HG03025 (cell line): ENCODE measurements at regions not wholly inside any gene's neighbourhood (a gene's known extent, or its start where the extent isn't known, plus 50 kb on each side); places are given as distances from the start of the nearest gene placed in this dataset.
A peak's percentile ranks its signal among the peaks of the same experiment; 100 is the strongest.

Source experiments
- ATAC-seq: cut with Tn5 transposase; IDR thresholded peaks from one replicate; pipeline ENCODE4 v1.9.1; 2021; ENCODE audit warnings: mild to moderate bottlenecking, moderate library complexity; ENCODE audit not compliant: unreplicated experiment, low FRiP score

DNA sequence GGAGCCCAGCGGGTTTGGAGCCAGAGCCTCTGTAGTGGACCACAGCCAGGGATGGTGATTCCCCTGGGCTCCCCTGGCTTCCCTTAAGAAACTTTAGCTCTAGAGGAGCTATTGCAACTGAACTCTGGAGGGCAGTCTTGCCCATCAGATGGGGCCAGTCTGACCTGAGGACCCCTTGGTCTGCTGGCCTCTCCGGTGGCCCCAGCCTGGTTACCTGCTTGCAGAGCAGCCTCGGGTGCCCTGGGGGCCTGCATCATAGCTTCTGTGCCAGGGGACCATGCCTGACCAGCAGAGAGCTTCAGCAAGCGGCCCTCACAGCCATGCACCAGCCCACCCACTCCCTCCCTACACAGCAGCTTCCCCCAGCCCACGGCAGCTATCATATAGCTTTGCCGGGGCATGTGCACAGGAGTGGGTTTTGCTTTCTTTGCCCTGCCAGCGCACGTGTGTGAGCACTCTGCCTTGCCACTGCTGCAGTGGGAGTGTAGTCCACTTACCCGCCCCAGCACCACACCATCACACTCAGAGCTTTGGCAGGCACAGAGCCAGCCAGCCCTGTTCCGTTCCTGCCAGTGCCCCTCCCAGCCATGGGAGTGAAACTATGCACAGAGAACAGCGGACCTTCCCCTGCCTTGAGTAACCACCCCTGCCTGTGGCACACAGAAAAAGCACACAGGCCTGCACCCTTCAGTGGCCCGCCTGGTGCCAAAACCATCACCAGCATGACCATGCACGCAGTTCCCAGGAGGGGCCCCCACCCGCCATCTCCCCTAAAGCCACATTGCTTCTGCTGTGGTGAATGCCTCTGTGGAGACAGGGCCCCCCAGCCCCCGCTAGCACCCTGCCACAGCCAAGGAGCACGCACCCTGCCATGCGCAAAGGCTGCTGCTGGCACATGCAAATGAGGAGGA is 442.9 kb upstream of the NEGR1 start:
- ATAC-seq, result no peak

DNA sequence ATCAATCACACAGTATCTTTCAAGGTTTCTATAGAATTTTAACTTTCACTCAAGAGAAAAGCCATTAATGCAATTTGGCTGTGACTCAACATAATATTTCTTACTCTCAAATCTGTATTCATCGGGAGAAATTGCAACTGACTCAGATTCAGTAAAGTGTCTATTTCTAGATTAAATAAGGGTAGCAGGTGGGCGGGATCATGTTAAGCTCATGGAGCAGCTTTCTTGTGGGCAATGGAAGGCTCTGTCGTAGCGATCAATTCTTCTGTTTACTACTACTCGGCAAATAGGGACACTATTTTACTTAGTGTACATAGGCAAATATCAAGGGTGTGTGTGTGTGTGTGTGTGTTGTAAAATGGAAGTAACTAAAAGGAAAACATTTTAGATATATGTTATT is 423.6 kb upstream of the NEGR1 start:
- no peak for ATAC-seq

DNA sequence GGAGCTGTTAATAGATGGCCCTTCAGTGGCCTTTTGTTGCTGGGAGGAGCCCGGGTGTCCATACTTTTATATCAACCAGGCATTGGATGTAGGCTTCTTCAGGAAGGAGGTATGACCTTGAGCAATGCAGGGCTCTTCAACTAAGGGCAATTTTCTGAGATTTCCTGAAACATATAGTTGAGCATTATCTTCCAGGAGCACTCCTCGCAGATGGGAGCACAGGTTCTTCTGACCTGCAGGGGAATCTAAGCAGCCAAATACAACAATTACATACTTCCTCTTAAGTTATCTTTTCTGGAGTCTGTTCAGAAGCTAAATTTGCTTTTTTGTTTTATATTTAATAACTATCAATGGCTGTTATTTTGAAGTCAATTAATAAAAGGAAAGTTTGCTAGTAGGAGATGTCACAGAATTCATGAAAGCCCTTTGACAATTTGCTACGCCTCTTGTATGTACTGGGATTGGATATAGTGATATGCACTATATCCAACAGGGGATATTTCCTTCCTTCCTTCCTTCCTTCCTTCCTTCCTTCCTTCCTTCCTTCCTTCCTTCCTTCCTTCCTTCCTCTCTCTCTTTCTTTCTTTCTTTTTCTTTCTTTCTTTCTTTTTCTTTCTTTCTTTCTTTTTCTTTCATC is 422.6 kb upstream of the NEGR1 start:
- ATAC-seq, result no peak

DNA sequence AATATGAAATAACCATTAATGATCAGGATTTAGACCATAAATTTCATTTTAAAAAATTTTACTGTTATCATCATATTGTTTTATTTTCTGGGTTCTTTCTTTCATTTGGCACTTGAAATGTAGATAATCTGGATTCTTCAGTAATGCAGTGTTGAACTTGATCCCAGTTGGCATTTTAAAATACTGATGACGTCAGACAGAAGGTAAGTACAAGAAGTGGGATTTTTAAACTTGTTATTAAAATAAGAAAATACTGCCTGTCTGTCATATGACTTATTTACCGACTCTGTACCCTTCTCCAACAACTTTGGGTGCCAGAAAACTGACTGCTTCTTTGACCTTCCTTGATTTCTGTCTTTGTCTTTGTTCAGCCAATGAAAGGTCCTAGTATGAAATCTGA is 415.1 kb upstream of the NEGR1 start:
- ATAC-seq, result no peak

DNA sequence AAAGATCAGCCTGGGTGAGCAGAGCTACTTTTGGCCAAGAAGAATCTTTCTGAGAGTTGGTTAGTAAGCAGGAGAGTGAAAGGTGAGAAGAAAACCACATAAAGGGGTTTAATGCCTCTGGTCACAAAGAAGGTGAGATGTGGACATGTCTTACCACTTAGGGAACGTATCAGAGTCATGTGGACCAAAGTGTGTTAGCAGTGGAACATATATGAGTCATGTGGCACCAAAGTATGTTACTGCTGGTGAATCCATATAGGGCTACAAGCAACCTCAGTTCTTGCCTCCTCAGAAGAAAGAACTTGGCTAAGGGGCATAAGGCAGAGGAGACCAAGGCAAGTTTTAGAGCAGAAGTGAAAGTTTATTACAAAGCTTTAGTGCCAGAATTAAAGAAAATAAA is 411.6 kb upstream of the NEGR1 start:
- no peak for ATAC-seq

DNA sequence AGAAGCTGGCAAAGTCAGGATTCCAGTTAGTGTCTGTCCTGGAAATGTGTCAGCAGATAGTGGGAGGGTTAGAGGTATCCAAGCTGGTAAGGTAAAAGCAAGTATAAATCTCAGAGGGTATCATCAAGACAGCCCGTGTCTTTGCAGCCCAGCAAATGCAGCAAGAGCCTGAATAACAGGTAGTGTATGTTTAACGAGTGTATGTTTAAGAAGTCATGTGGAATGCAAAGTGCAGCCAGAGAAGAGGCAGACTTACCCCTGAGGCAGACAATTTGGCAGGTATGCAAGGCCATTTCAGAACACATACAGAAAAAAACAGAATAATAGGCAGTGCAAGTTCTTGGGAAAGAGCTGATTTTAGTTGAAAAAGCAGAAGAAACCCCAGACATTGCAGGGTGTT is 411.0 kb upstream of the NEGR1 start:
- ATAC-seq, result no peak

DNA sequence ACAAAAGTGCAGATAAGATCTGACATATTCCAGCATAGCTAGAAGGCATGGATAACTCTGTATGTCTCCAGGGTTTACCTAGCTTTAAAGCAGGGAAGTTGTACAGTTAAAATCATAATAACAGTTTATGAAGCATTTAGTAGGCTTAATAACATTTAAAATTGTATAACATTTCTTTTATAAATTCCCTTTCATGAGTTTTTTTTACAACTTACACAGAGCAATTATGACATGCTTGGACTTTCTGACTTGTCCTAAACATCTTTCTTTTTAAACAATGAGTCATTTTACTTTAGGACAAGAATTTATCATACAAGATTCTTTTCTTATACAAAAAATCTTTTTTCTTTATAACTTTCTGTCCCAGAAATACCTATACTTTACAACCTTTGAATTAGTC is 408.5 kb upstream of the NEGR1 start:
- no peak for ATAC-seq

DNA sequence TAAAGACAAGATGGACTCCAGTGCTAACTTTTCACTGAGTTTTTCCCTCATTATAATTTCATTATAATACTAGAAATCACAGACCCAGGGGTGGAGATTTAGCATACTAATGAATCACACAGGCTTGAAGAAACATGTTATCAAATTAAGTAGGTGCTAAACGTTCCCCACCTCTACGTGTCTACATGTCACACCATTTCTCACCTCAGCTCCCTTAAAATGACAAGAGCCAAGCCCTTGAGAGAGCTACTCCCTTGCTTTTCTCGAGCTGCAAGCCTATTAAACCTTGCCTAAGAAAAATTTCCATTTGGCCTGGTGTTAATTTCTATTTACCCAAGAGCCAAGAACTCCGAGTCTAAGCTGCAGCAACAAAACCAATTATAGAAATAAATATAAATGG is 396.3 kb upstream of the NEGR1 start:
- no peak for ATAC-seq

DNA sequence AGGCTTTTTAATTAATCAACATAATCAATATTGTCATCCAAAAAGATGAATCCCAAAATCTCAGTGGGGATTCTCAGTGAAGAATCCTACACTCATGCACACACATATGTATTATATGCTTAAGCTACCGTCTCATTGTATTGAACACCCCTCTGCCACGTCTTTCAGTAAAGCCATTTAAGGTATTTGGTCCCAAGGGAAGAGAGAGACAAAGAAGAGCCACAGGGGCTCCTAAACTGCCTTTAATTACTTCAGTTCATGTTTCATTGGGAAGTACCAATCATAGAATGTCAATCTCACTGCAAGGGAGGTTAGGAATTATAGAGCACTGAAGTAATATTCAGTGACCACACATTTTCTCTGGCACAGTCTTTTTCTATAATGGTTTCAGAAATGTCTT is 388.6 kb upstream of the NEGR1 start:
- no peak for ATAC-seq

DNA sequence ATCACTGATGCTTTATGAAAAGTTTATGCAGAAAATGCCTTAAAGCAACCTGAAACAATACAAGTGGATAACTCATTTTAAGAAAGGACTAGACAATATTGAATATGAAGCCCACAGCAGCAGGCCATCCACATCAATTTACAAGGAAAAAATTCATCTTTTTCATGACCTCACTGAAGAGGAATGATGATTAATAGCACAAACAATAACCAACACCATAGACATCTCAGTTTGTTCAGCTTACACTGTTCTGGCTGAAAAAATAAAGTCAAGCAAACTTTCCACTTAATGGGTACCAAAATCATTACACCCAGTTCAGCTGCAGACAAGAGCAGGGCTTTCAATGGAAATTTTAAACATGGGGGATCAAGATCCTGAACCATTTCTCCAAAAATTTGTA is 380.6 kb upstream of the NEGR1 start:
- ATAC-seq, result no peak

DNA sequence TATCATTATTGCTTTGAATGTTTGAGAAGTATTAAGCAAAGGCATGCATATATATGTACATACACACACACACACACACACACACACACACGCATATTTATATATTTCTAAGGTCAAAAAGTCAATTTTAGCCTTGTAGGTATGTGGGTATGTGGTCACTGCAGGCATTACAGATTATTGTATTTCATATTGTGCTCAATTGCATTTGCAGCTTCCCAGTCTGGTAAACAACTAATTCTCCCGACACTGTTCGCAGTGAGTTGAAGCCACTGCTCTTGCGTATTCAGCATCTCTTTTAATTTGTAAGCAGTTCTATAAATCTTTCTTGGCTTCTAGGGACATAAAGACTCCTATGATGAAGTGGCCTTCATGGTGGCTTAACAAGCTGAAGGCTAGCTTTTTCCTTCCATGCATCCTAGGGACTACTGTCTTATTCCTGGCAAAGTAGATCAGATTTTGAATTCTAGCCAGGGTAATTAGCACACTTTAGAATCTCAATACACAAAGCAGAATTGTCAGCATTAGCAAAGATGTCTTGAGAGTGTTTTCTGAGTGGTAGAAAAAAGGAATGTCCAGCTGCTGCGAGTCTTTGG is 368.6 kb upstream of the NEGR1 start:
- ATAC-seq, result no peak

DNA sequence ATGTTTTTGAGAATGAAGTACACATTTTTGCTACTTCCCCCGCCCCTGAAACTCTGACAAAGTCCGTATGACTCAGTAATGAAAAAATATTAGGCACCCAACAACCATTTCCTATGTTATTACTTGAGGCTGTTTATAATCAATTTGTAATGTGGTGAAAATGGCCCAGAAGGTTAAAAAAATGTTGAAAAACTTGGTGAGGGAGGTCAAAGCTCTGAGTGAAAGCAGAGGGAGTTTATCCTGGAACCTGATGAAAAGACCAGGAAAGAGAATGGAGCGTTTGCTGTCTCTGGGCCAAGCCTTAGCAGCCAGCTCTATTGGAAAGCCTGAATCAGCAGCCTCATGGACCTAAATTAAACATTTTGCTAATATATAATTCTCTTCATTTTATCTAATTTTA is 367.7 kb upstream of the NEGR1 start:
- ATAC-seq, result no peak

DNA sequence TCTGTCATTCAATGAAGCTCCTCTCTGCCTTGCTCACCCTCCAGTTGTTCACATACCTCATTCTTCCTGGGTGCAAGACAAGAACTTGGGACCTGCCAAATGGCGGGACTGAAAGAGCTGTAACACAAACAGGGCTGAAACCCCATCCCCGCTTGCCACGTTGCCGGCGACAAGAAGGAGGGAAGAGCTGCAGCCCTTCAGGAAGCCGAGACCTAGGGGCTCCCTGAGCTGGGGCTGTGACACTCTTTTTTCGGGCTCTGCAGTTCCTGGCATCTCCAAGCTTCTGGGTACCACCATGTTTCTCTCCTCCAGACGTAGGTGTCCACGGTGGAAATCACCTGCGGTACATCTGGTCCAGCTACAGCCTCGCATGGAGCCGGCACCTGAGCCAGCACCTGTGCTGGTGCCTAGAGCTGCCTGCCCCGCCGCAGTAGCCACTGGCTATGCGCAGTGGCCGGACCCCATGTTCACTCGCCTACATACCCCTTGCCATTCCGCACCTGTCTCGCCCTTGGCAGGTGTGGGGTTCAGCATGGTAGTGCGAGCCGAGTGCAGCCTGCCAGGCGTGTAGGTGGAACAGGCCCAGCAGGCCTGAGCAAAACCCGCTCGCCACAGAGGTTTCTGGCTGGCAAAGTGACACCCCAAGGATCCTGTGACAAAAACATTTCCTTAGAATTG is 367.0 kb upstream of the NEGR1 start:
- no peak for ATAC-seq

DNA sequence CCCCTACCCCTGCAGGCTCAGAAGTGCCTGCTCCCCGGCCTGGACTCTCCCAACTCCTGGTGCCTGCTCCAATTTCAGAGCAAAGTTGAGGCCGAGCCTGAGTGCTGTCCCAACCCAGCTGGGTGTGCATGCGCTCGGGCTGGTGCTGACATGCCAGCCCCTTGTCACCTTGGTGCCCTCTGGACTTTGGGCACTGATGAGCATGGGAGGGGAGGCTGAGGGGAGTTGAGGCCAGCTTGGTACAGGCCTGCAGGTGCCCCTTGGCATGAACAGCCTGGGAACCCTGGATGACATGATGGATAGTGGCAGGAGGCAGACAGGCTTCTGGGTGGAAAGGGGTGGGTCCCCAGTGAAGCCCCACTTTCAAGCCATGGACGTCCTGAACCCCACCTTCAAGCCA is 366.1 kb upstream of the NEGR1 start:
- ATAC-seq, result no peak

DNA sequence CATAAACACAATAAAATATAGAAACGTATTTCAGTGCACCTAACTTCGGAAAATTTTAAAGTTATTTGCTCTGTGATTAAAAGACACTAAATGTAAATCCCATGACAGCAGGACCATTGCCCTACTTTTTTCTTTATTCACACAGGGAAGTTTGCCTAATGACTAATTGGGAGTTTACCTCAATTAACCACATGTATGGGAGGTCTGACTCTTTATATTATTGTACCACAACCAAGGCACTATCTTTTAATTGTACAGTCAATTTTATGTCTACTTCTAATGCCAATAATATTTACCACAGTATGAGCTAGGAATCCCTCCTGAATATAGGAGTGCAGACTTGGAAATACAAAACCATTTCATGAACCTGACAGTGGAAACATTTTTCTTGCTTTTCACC is 360.8 kb upstream of the NEGR1 start:
- no peak for ATAC-seq

DNA sequence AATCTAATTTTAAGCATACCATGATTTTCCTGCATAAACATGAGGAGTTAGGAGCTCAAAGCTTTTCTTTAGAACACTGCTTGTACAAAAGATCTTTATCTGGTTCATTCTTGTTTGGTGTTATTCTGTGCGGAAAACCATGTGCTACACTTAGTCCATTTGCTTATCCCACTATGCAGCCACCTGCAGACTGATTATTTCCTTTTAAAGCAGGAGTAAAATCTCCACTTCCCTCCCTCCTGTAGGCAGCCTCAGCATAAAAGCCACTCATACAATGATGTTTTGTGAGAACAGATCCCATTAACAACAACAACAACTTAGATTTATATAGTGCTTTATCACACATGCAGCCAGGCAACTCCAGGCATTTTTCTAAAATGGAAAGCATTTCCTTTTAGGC is 355.3 kb upstream of the NEGR1 start:
- ATAC-seq, result no peak

DNA sequence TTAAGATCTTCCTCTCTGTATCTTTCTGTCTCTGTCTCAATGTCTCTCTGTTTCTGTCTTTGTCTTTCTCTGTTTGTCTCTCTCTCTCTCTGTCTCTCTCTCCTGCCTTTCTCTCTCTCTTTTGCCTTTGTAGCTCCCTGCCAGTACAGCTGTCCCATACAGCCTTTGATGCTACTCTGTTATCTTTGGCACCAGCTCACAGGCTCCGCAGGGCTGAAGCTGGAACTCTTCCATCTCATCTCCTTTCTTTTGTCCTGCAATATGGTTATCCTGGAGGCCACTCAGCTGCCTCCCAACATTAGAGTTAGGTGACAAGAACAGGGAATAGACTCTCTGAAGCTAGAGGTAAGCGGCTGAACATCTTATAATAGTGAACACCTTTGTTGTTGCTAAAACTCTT is 354.3 kb upstream of the NEGR1 start:
- no peak for ATAC-seq

DNA sequence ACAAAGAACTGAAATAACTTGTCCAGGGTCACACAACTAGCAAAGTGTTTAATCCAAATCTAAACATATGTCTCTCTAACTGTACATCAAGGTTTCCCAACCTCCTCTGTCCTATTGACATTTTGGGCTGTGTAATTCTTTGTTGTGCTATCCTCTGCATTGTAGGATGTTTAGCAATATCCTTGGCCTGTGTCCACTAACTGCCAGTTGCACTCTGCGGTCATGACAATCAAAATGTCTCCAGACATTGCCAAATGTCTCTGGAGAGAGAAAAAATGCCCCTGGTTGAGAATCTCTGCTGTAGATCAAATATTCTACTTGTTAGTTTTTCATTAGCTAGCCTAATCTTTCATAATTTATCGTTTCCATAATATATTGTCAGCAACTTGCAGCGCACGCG is 353.4 kb upstream of the NEGR1 start:
- ATAC-seq, result no peak

DNA sequence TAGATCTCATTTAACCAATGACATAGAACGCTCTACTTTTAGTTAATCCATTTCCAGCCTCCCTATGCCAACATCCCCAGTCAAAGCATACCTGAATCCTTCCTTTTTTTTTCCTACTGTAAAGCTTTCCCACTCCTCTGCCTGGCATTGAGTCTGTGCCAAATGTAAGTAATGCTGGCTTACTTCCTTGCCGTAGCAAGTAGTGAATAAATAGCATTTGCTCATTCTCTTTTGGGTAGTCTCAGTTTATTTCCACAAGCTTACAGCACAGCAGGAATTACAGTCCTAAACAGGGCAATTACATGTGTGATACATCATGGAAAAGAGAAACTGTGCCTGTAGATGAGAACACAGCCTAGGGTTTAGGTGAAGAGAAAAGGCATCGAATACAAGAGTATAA is 352.6 kb upstream of the NEGR1 start:
- ATAC-seq, result no peak

DNA sequence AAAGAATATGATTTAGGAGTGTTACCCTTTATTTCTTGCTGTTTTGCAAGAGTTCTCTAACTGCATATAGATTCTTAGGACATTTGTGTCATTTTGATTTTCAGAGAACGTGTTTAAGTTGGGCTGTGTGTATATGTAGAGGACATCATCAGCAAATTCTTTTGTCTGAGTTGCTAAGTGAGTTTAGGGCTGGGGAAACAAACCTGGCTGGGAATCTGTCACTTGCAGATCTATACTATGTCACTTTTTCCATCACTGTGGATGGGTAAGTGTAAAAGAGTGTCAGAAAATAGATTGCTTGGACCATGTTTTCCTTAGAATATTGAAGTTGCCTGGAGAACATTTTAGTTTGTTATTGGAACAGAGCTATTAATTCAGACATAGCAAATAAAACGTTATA is 349.1 kb upstream of the NEGR1 start:
- ATAC-seq, result no peak

DNA sequence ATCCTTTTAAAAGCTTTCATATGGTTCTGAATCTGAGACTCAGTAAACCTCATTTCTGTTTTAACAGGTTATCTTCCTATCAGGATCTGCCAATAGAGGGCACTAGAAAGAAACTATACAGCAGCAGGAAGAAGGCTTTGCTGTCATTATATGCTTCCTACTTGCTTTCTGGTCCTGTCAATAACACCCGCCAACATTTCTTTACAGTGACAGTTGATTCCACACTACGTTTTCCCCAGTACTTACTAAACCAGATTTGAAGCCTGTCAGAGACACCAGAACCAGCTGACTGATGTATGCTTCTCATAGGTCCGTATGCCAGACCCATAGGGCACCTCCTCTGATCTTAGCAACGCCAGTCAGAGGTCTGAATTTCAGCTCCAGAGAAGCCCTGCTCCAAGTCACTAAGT is 341.0 kb upstream of the NEGR1 start:
- peak; percentile 80 for ATAC-seq
